Endothelial cell of umbilical vein (primary cell): ENCODE measurements at regions not wholly inside any gene's neighbourhood (a gene's known extent, or its start where the extent isn't known, plus 50 kb on each side); places are given as distances from the start of the nearest gene placed in this dataset.

ENCODE experiments used
- BruUV-seq: library from RNA; stranded (reverse); fragments of 400-500 nt; replicated peaks from 2 replicates; lab custom pipeline; 2021; lab: Mats Ljungman, UMichigan
- CTCF ChIA-PET: fragments of 300-600, 350-600 bp; sonication (Branson Sonifier 250); formaldehyde crosslinking; loops from one replicate; lab custom pipeline; 2021; ENCODE audit warnings: antibody characterized with exemption, inconsistent platforms; lab: Charles Lee
- POLR2A ChIA-PET: fragments of 300-600, 350-600 bp; sonication (Branson Sonifier 250); formaldehyde crosslinking; loops from one replicate; lab custom pipeline; 2021; ENCODE audit warnings: antibody characterized with exemption, inconsistent platforms; lab: Charles Lee
- DNase-seq: peaks from one replicate; pipeline ENCODE4 v3.0.0-alpha.2; 2011; ENCODE audit warnings: low read depth, low spot score
- FAIRE-seq: peaks from 2 replicates; lab custom pipeline; 2011; peaks lifted over from hg19 to GRCh38; lab: Jason Lieb, UNC
- H2AFZ ChIP-seq: 2 replicates; pipeline ENCODE4 v1.6.0; 2012; ENCODE audit warnings: low read depth, low read length, control low read depth, inconsistent platforms
- H3K27ac ChIP-seq: 2 replicates; pipeline ENCODE4 v1.5.1; 2011; ENCODE audit warnings: low read depth, mild to moderate bottlenecking, control low read depth, low read length, moderate library complexity; ENCODE audit not compliant: insufficient read depth
- H3K27me3 ChIP-seq, 2 experiments: 2 replicates each; pipeline versions ENCODE4 v1.6.0 to v1.6.1; 2011; ENCODE audit warnings: low read length in 2 of 2, mixed read lengths in 1 of 2; ENCODE audit not compliant: control insufficient read depth in 2 of 2, insufficient read depth in 2 of 2
- H3K36me3 ChIP-seq, 2 experiments: 2 replicates in 1 of 2; 3 replicates in 1 of 2; pipeline ENCODE4 v1.5.1; 2011; ENCODE audit warnings: low read length in 2 of 2, mild to moderate bottlenecking in 1 of 2, moderate library complexity in 1 of 2; ENCODE audit not compliant: control insufficient read depth in 2 of 2, insufficient read depth in 2 of 2; ENCODE audit errors: extremely low read depth in 1 of 2
- H3K4me1 ChIP-seq: 3 replicates; pipeline ENCODE4 v1.5.1; 2011; ENCODE audit warnings: mild to moderate bottlenecking, low read length; ENCODE audit not compliant: control insufficient read depth, insufficient read depth; ENCODE audit errors: extremely low read depth
- H3K4me2 ChIP-seq: 2 replicates; pipeline ENCODE4 v1.6.1; 2011; ENCODE audit warnings: low read length, control low read depth, mixed read lengths; ENCODE audit not compliant: insufficient read depth
- H3K4me3 ChIP-seq, 3 experiments: fragments of 200-600 bp in 1 of 3; sonication (generic), shearing (Covaris generic) in 1 of 3; replicated peaks in 1 of 3; 2 replicates each; pipeline ENCODE4 v1.5.1; 2011 to 2016; ENCODE audit warnings: control low read depth in 3 of 3, low read length in 3 of 3, mild to moderate bottlenecking in 2 of 3, inconsistent platforms in 1 of 3, low read depth in 1 of 3, moderate library complexity in 1 of 3; ENCODE audit not compliant: insufficient read depth in 1 of 3
- H3K79me2 ChIP-seq: 2 replicates; pipeline ENCODE4 v1.6.0; 2012; ENCODE audit warnings: low read length, inconsistent platforms; ENCODE audit not compliant: control insufficient read depth, insufficient read depth
- H3K9ac ChIP-seq: replicated peaks from 2 replicates; pipeline ENCODE3; 2011; ENCODE audit warnings: low read length, control low read depth; ENCODE audit not compliant: insufficient read depth; ENCODE audit errors: extremely low read depth
- H3K9me1 ChIP-seq: replicated peaks from 3 replicates; pipeline ENCODE4 v1.6.0; 2011; ENCODE audit warnings: mild to moderate bottlenecking, low read length; ENCODE audit not compliant: control insufficient read depth, insufficient read depth; ENCODE audit errors: extremely low read depth
- H3K9me3 ChIP-seq: replicated peaks from 2 replicates; pipeline ENCODE4 v1.5.1; 2012; ENCODE audit warnings: low read length, inconsistent platforms; ENCODE audit not compliant: control insufficient read depth, insufficient read depth
- H4K20me1 ChIP-seq: replicated peaks from 2 replicates; pipeline ENCODE3; 2011; ENCODE audit warnings: mild to moderate bottlenecking, low read length; ENCODE audit not compliant: control insufficient read depth, insufficient read depth; ENCODE audit errors: extremely low read depth
- EZH2 ChIP-seq: IDR thresholded peaks from 2 replicates; pipeline ENCODE4 v1.6.1; 2012; ENCODE audit warnings: borderline replicate concordance, low read depth, mild to moderate bottlenecking, moderate library complexity, low read length, inconsistent platforms; ENCODE audit not compliant: severe bottlenecking
- FOS ChIP-seq: IDR thresholded peaks from 2 replicates; pipeline ENCODE4 v1.6.1; 2011; ENCODE audit warnings: mild to moderate bottlenecking, low read length, moderate library complexity, borderline replicate concordance; ENCODE audit not compliant: insufficient read depth
- GATA2 ChIP-seq: IDR thresholded peaks from 2 replicates; pipeline ENCODE4 v1.7.0; 2011; ENCODE audit warnings: low read depth, mild to moderate bottlenecking, moderate library complexity, mixed read lengths, low read length; ENCODE audit not compliant: insufficient read length, insufficient read depth
- JUN ChIP-seq: IDR thresholded peaks from 2 replicates; pipeline ENCODE4 v1.6.1; 2011; ENCODE audit warnings: borderline replicate concordance, low read depth; ENCODE audit not compliant: insufficient read length, insufficient read depth
- MYC ChIP-seq: IDR thresholded peaks from one replicate; pipeline ENCODE4 v1.6.1; 2011; ENCODE audit warnings: mild to moderate bottlenecking, low read depth, low read length
- POLR2A ChIP-seq: IDR thresholded peaks from 2 replicates; pipeline ENCODE4 v1.6.1; 2012; ENCODE audit warnings: low read depth, mild to moderate bottlenecking, control low read depth, low read length
- POLR2AphosphoS5 ChIP-seq: IDR thresholded peaks from 2 replicates; pipeline ENCODE4 v1.6.1; 2012; ENCODE audit warnings: low read depth, mild to moderate bottlenecking, control low read depth, low read length, moderate library complexity; ENCODE audit not compliant: insufficient read depth
- dilution Hi-C: fragments of 300-500 bp; cut with MboI; formaldehyde crosslinking; loops from one replicate; pipeline ENCODE4 v1.15.0; 2019; ENCODE audit warnings: low sequenced_read_pairs; ENCODE audit not compliant: extremely low pct_ligation_motif_present
- intact Hi-C: fragments of 100-400 bp; cut with micrococcal nuclease; formaldehyde crosslinking; loops from one replicate; pipeline ENCODE4 v1.10.0; 2022
- TF ChIP-seq, protein P1 (sequence below), 2 donors: IDR thresholded peaks; 1 replicate in 1 of 2; 2 replicates in 1 of 2; pipeline ENCODE4 v1.5.1; 2011; ENCODE audit warnings: low read length in 2 of 2, mild to moderate bottlenecking in 2 of 2, moderate library complexity in 2 of 2, control low read depth in 1 of 2, inconsistent platforms in 1 of 2, low read depth in 1 of 2; ENCODE audit not compliant: insufficient read depth in 1 of 2; ENCODE audit errors: extremely low read depth in 1 of 2
- TF ChIP-seq, protein P2 (sequence below): IDR thresholded peaks from 2 replicates; pipeline ENCODE4 v1.6.1; 2011; ENCODE audit not compliant: insufficient read depth, insufficient read length

DNA sequence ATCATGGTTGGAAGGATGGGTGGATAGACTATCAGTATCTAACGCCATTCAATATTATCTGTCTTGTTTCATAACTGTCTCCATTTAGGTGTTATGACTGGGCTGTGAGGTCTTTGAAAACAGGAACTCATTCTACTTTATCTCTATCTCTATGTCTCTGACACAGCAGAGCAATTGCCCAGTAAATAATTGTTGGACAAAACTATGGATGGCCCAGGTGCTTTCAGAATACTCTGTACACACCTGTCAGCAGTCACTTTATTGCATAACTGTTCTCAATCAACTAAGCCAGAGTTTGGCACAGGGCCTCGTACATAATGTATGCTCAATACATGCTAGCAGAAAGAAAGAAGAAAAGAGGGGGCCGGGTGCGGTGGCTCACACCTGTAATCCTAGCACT lies 210.3 kb downstream of the OPA1 start:
- no peak overlapping the region for H3K4me3 ChIP-seq
- H3K9ac ChIP-seq = no peak overlapping the region
- no TSS peak for BruUV-seq
- no peaks in the 10 kb centered on the region for H3K9me1 ChIP-seq
- no peak for TF ChIP-seq FOS
- TF ChIP-seq, protein P1, sequence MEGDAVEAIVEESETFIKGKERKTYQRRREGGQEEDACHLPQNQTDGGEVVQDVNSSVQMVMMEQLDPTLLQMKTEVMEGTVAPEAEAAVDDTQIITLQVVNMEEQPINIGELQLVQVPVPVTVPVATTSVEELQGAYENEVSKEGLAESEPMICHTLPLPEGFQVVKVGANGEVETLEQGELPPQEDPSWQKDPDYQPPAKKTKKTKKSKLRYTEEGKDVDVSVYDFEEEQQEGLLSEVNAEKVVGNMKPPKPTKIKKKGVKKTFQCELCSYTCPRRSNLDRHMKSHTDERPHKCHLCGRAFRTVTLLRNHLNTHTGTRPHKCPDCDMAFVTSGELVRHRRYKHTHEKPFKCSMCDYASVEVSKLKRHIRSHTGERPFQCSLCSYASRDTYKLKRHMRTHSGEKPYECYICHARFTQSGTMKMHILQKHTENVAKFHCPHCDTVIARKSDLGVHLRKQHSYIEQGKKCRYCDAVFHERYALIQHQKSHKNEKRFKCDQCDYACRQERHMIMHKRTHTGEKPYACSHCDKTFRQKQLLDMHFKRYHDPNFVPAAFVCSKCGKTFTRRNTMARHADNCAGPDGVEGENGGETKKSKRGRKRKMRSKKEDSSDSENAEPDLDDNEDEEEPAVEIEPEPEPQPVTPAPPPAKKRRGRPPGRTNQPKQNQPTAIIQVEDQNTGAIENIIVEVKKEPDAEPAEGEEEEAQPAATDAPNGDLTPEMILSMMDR (IDR thresholded peaks at IDR 0.05; ENCODE audit: extremely low read depth in 1 of 2, insufficient read depth in 1 of 2, low read depth in 1 of 2, low read length in 2 of 2) = no peak
- no peak for TF ChIP-seq POLR2AphosphoS5
- no peak for TF ChIP-seq POLR2A
- TF ChIP-seq EZH2 = no peak
- no peak for TF ChIP-seq MYC
- TF ChIP-seq, protein P2, sequence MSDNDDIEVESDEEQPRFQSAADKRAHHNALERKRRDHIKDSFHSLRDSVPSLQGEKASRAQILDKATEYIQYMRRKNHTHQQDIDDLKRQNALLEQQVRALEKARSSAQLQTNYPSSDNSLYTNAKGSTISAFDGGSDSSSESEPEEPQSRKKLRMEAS = no peak
- no peak for TF ChIP-seq GATA2
- TF ChIP-seq JUN = no peak
- no peaks in the 10 kb centered on the region for H3K4me1 ChIP-seq
- dilution Hi-C loops = no loop called here
- H4K20me1 ChIP-seq = no peaks in the 10 kb centered on the region
- H2AFZ ChIP-seq = no peak overlapping the region
- ChIA-PET CTCF (interaction anchor here (1.6 kb wide), 1 partner anchor 512 kb away, joined by 4 read pairs; no protein-coding TSS in a partner anchor), POLR2A (no interaction called here)
- DNase-seq = no peak
- H3K9me3 ChIP-seq = no peaks in the 10 kb centered on the region
- H3K4me2 ChIP-seq = no peak overlapping the region
- FAIRE-seq = no peak
- intact Hi-C loops = no loop called here
- no peak overlapping the region for H3K27ac ChIP-seq
- no peaks in the 10 kb centered on the region for H3K79me2 ChIP-seq
- H3K27me3 ChIP-seq = peaks cover 4 to 8% of the 10 kb centered on the region in 2 experiments
- no peaks in the 10 kb centered on the region for H3K36me3 ChIP-seq
